Activated gamma-delta T cell treated with Interleukin-2 at 50 U/mL for 16 hours (primary cell): ENCODE measurements at regions not wholly inside any gene's neighbourhood (a gene's known extent, or its start where the extent isn't known, plus 50 kb on each side); places are given as distances from the start of the nearest gene placed in this dataset.
"Not testable (repeated sequence)": the region's sequence is repeated elsewhere in the genome, so short reads cannot be mapped to it uniquely, and the experiment has no call there.

Experiments
- DNase-seq: peaks from one replicate; pipeline ENCODE4 v3.0.0-alpha.2; 2020

- no peak for DNase-seq
Measured at GRCh38 chr2:230593765-230594164, 118.9 kb upstream of the CAB39 start.

- no peak for DNase-seq
Measured at GRCh38 chr2:230594286-230594840, 118.3 kb upstream of the CAB39 start.

GRCh38 chr2:230599853-230600252, 112.8 kb upstream of the CAB39 start:
- no peak for DNase-seq

GRCh38 chr2:230600285-230600684, 112.4 kb upstream of the CAB39 start:
- DNase-seq: no peak

GRCh38 chr2:230600881-230601280, 111.8 kb upstream of the CAB39 start:
- DNase-seq: no peak

- DNase-seq: no peak
Measured at GRCh38 chr2:230601510-230601909, 111.1 kb upstream of the CAB39 start.

- peak; percentile 62 for DNase-seq
Measured at GRCh38 chr2:230602562-230603230, 109.9 kb upstream of the CAB39 start.

- DNase-seq: not testable (repeated sequence)
Measured at GRCh38 chr2:230603317-230603716, 109.3 kb upstream of the CAB39 start.

- DNase-seq: not testable (repeated sequence)
Measured at GRCh38 chr2:230604158-230604557, 108.5 kb upstream of the CAB39 start.

GRCh38 chr2:230614040-230614439, 98.6 kb upstream of the CAB39 start:
- no peak for DNase-seq

- DNase-seq: no peak
Measured at GRCh38 chr2:230614913-230615332, 97.7 kb upstream of the CAB39 start.

GRCh38 chr2:230617256-230617706, 95.4 kb upstream of the CAB39 start:
- not testable (repeated sequence) for DNase-seq

GRCh38 chr2:230619491-230619890, 93.2 kb upstream of the CAB39 start:
- DNase-seq: no peak

GRCh38 chr2:230625220-230625619, 87.4 kb upstream of the CAB39 start:
- not testable (repeated sequence) for DNase-seq

GRCh38 chr2:230627091-230627490, 85.6 kb upstream of the CAB39 start:
- not testable (repeated sequence) for DNase-seq

- DNase-seq: no peak
Measured at GRCh38 chr2:230627806-230628724, 84.6 kb upstream of the CAB39 start.

GRCh38 chr2:230631470-230631869, 81.2 kb upstream of the CAB39 start:
- no peak for DNase-seq

GRCh38 chr2:230634146-230634545, 78.5 kb upstream of the CAB39 start:
- no peak for DNase-seq

- DNase-seq: not testable (repeated sequence)
Measured at GRCh38 chr2:230634721-230635313, 77.8 kb upstream of the CAB39 start.

GRCh38 chr2:230636684-230637271, 75.9 kb upstream of the CAB39 start:
- no peak for DNase-seq

GRCh38 chr2:230637486-230637885, 75.2 kb upstream of the CAB39 start:
- not testable (repeated sequence) for DNase-seq

GRCh38 chr2:230640540-230641011, 72.1 kb upstream of the CAB39 start:
- DNase-seq: no peak

- no peak for DNase-seq
Measured at GRCh38 chr2:230642966-230643365, 69.7 kb upstream of the CAB39 start.
